HCT116 (cell line): ENCODE measurements at regions not wholly inside any gene's neighbourhood (a gene's known extent, or its start where the extent isn't known, plus 50 kb on each side); places are given as distances from the start of the nearest gene placed in this dataset.

Experiments
- EZH2 ChIP-seq: fragments of 200-600 bp; sonication (generic); IDR thresholded peaks from 2 replicates; pipeline ENCODE4 v1.6.1; 2017; ENCODE audit warnings: antibody characterized with exemption, mixed run types
- POLR2AphosphoS5 ChIP-seq: IDR thresholded peaks from 2 replicates; pipeline ENCODE4 v1.6.1; 2011; ENCODE audit warnings: mild to moderate bottlenecking, low read depth, low read length, moderate library complexity
- YY1 ChIP-seq: IDR thresholded peaks from 2 replicates; pipeline ENCODE4 v1.6.1; 2011; ENCODE audit warnings: low read length, low read depth, moderate library complexity, mild to moderate bottlenecking; ENCODE audit not compliant: insufficient replicate concordance; ENCODE audit errors: extremely low read depth
- TF ChIP-seq, protein P1 (sequence below), 3 experiments: fragments of 200-600 bp in 1 of 3; sonication (generic) in 1 of 3; IDR thresholded peaks in 2 of 3; conservative IDR thresholded peaks in 1 of 3; 2 replicates each; pipeline ENCODE4 v1.5.1; 2012 to 2017; ENCODE audit warnings: low read depth in 2 of 3, low read length in 2 of 3, antibody characterized with exemption in 1 of 3, borderline replicate concordance in 1 of 3, control low read depth in 1 of 3, mild to moderate bottlenecking in 1 of 3, mixed read lengths in 1 of 3, mixed run types in 1 of 3, moderate library complexity in 1 of 3; ENCODE audit not compliant: insufficient read depth in 1 of 3
- TF ChIP-seq, protein P2 (sequence below): IDR thresholded peaks from 2 replicates; pipeline ENCODE4 v1.6.1; 2012

DNA sequence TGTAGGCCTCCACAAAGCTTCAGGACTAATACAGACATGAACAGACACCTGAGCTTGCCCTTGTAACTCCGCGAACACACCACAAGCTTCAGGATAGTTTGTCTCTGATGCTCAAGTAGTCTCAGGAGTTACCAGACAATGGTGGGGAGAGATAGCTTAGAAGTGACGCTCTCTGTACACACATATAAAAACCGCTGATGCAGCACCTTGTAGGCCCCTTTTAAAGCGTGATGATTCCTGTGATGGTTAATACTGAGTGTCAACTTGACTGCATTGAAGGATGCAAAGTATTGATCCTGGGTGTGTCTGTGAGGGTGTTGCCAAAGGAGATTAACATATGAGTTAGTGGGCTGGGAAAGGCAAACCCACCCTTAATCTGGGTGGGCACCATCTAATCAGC is 78.7 kb downstream of the MAGED4 start:
- TF ChIP-seq, protein P1, sequence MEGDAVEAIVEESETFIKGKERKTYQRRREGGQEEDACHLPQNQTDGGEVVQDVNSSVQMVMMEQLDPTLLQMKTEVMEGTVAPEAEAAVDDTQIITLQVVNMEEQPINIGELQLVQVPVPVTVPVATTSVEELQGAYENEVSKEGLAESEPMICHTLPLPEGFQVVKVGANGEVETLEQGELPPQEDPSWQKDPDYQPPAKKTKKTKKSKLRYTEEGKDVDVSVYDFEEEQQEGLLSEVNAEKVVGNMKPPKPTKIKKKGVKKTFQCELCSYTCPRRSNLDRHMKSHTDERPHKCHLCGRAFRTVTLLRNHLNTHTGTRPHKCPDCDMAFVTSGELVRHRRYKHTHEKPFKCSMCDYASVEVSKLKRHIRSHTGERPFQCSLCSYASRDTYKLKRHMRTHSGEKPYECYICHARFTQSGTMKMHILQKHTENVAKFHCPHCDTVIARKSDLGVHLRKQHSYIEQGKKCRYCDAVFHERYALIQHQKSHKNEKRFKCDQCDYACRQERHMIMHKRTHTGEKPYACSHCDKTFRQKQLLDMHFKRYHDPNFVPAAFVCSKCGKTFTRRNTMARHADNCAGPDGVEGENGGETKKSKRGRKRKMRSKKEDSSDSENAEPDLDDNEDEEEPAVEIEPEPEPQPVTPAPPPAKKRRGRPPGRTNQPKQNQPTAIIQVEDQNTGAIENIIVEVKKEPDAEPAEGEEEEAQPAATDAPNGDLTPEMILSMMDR (IDR thresholded peaks at IDR 0.05 in 2 of 3, conservative IDR thresholded peaks at IDR 0.05 in 1 of 3; ENCODE audit: borderline replicate concordance in 1 of 3, insufficient read depth in 1 of 3, low read depth in 2 of 3, low read length in 2 of 3): no peak
- TF ChIP-seq YY1: no peak
- TF ChIP-seq, protein P2, sequence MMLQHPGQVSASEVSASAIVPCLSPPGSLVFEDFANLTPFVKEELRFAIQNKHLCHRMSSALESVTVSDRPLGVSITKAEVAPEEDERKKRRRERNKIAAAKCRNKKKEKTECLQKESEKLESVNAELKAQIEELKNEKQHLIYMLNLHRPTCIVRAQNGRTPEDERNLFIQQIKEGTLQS: no peak
- TF ChIP-seq EZH2: no peak
- TF ChIP-seq POLR2AphosphoS5: no peak
